Non-pigmented ciliary epithelial cell (primary cell): ENCODE measurements at regions not wholly inside any gene's neighbourhood (a gene's known extent, or its start where the extent isn't known, plus 50 kb on each side); places are given as distances from the start of the nearest gene placed in this dataset.
"Not testable (repeated sequence)": the region's sequence is repeated elsewhere in the genome, so short reads cannot be mapped to it uniquely, and the experiment has no call there.

Experiments used
- DNase-seq: peaks from one replicate; pipeline ENCODE4 v3.0.0-alpha.2; 2010; ENCODE audit warnings: low read depth

DNA sequence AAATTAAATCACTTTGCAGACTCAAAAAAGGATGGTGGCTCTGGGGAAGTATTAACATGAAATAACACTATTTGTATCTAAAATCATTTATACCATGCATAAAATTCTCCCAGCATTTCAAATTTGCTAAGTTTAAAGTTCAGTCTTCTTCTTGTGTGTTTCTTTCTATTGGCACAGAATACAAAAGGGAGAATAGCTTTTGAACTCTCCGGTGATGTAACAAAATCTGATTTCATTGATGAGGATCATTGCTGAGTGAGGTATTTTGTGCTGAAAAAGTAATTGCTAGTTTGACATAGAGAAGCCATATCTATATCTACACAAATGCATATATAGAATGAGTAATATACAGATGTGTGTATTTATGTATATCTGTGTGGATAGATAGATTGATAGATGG is 174.8 kb downstream of the LACC1 start:
- DNase-seq, result no peak

DNA sequence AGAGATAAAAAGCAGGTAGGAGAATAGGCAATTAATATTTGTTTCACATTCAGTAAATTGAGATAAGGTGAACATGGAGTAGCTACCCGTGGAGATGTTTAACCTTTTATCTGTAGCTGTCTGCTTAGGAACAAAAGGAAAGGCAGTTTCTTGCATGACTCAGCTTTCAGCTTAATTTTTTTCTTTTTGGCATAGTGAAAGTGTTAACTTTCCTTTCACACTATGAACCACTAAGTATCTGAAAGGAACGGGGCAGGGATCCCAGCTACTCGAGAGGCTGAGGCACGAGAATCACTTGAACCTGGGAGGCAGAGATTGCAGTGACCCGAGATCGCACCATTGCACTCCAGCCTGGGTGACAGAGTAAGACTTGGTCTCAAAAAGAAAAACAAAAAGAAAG is 176.0 kb downstream of the LACC1 start:
- not testable (repeated sequence) for DNase-seq

DNA sequence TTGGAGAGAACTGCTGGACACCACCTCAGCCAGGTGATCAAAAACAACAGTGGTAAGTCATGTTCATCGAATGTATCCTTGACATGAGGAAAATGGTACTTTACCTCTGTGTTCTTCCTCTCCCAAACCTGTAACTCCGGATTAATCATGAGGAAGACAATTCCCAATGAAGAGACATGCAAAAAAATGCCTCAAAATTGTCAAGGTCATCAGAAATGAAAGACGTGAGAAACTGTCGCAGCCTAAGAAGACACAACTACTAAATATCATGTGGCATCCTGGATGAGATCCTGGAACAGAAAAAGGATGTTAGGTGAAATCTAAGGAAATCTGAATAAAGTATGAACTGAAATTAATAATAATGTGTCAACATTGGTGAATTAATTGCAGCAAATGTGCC is 178.4 kb downstream of the LACC1 start:
- DNase-seq, result no peak

DNA sequence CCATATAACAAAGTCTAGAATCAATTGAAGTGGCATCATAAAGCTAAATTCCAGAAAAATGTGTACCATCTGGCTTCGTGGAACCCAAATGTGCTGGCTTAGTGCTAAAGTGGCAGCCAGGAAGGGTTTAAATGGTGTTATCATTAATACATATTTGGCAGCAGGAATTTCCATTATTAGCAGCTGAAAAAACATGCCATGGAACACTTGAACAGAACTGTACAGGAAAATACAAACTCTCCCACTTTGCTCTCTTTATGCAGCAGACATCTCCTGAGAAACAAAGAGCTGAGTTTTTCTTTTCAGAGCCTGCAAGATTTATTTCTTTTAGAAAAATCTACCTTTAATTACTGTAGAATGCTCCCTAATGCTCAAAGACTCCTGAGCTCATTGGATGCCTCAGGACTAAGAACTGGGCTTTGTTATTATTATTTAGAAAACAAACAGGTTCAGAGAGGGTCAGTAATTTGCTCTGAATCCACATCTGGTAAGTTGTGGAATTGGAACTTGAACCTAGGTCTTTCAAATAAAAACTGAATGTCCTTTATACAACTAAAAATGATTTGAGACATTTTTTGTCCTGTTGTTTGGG is 179.0 kb downstream of the LACC1 start:
- no peak for DNase-seq

DNA sequence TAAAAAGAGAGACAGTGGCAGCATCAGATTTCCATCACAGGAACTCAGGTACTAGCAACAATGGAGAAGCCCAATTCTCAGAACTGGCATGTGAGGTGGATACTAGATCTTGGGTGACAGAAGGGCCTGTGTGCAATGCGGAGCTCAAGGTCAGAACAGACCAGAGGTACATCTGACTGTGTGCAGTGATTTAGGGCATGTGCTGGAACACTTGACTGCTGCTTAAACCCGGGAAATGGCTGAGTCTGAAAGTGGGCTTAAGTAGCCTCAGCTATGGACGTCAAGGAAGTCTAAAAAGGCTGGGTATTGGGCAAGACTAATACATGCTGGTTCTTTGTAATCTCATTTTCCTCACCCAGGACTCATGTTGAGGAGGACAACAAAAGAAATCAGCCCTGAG is 182.2 kb downstream of the LACC1 start:
- no peak for DNase-seq

DNA sequence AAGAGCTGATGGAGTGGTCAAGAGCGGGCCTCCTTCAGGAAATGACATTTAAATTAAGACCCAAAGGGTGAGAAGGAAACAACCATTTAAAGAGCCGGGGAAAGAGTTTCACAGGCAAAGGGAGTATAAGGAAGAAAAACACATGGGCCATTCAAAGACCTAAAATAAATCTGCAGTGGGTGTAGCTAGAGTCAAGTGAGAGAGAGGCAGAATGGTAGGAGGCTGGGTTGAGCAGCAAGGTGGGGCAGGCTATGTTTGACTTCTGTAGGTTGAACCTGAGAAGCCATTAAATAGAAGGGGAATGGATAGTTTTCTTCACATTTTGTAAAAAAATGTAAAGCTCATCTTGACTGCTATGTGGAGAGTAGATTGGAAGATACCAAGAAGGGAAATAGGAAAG is 183.8 kb downstream of the LACC1 start:
- DNase-seq, result no peak

DNA sequence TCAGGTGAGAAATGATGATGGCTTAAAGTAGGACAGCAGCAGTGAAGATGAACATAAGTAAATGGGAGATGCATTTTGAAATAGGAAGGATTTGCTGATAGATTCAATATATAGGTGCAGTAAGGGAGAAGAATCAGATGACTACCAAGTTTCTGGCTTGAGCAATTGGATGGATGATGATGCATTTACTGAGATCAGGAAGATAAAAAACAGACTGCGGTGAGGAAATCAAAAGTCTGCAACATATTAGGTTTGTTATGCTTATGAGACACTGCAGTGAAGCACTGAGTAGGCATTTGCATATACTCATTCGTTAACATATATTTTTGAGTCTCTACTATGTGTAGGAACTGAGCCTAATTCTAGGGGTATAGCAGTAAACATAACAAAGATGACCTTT is 184.2 kb downstream of the LACC1 start:
- no peak for DNase-seq

DNA sequence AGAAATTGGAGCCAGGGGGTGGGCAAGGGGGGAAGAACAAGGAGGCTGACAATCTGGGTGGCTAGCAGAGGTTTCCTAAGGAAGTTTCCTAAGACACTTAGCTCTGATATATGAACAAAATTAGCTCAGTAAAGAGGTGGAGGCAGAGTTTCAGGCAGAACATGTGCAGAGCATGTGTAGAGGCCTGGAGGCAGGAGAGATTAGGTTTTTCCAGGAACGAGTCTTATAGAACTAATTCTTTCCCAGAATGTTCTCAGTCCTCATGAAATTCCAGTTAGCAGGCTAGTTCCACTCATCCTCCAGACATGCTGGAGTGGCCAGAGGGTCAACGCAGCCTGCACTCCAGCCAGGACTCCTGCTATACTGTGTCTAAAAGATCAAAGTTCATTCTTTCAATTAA is 184.7 kb downstream of the LACC1 start:
- DNase-seq, result no peak

DNA sequence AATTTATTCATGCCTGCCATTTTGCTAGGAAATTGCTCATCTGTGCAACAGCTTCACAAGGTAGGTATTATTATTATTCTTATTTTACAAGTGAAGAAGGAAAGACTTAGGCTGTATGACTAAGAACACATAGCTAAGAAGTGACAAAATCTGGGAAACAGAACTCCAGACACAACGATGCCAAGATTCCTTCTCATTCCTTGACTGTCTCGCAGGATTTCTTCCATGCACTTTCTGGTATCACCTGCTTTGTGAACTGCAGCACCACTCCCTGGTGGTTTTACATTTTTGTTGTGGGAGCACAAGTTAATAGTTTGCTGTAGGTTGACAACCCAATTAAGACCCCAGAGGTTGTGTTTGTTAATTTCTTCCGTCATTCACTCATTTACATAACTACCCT is 188.5 kb downstream of the LACC1 start:
- DNase-seq, result peak; percentile 68

DNA sequence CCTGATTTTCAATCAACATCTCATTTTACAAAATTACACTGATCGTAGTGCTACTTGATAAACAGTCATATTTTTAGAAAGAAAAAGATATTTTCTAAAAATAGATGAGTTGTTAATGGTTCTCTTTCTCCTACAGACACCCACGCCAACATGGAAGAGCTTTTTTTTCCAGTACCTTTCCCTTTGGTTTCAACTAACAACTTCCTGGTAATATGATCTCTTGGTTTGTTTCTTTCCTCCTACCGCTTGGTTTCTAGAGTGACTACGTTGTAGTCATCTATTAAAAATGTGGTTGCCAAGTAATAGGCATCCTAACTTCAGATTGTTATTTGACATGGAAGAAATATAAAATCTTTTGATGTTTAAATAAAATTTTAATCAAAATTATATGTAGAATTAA is 189.0 kb downstream of the LACC1 start:
- DNase-seq, result peak; percentile 61

DNA sequence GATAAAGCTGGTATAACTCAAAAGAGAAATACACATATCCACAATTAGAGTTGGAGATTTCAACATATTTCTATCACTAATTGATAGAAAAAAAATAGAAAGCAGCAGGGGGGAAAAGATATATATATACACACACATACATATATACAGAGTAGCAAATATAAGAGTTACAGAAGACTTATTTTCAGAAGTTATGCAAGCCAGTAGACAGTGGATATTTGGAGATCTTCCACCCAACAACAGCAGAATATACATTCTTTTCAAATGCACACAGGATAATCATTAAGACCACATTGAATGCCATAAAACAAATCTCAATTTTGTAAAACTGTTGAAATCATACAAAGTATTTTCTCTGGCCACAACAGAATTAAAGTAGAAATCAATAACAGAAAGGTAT is 192.8 kb downstream of the LACC1 start:
- DNase-seq, result no peak

DNA sequence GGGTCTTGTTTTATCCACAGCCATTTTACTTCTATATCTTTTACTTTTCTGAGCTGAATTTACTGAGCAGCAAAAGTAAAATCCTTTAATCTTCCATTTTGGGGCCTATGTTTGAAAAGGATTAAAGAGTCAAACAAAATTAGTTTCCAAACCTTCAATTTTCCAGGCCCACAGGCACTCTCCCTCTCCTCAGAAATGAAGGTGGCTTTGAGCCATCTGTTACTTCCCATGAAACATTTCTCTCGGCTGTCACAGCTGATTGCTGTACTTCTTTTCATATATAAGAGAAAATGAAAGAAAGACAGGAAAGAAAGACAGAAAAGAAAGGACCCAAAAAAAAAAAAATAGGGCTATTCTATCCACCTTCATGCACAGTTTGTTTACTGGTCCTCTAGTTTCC is 194.9 kb downstream of the LACC1 start:
- DNase-seq, result no peak

DNA sequence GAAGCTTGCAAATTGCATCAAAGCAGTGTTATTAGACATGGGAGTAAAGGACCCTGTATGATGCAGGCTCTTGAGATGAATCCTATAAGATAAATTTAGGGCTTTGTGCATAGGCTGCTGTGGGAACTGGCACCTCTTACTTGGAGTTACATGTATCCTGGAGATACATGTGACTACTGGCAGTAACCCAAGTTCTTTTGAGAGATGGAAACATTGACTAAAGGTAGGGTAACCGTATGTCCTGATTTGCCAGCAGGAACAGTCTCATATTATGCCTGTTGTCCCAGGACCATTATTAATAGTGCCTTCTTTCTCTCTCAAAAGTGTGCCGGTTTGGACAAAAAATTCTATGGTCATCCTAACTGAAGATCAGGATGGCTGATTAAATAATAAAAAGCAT is 195.4 kb downstream of the LACC1 start:
- no peak for DNase-seq

DNA sequence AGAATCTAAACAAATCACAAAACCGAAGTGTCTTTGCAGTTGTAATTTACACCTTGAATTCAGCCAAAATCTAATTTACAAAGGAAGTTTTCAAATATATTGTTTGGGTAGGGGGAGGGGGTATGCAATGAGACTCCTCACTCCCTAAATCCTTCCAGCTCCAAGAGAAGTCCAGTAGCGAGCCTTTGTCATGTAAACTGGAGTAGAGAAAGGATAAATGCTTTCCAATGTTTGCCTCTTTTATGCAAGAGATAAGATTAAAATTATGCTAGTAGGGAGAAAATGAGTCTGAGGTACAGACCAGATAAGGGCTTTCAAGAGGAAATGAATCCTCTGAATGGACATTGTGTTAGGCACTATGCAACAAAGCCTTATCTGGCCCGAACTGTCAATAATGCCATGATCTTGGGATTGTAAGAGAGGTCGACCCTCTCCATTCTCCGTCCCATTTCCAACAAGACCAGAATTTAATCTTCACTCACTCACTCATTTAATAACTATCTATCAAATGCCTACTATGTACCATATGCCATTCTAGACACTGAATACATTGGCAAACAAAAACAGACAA is 199.2 kb downstream of the LACC1 start:
- no peak for DNase-seq

DNA sequence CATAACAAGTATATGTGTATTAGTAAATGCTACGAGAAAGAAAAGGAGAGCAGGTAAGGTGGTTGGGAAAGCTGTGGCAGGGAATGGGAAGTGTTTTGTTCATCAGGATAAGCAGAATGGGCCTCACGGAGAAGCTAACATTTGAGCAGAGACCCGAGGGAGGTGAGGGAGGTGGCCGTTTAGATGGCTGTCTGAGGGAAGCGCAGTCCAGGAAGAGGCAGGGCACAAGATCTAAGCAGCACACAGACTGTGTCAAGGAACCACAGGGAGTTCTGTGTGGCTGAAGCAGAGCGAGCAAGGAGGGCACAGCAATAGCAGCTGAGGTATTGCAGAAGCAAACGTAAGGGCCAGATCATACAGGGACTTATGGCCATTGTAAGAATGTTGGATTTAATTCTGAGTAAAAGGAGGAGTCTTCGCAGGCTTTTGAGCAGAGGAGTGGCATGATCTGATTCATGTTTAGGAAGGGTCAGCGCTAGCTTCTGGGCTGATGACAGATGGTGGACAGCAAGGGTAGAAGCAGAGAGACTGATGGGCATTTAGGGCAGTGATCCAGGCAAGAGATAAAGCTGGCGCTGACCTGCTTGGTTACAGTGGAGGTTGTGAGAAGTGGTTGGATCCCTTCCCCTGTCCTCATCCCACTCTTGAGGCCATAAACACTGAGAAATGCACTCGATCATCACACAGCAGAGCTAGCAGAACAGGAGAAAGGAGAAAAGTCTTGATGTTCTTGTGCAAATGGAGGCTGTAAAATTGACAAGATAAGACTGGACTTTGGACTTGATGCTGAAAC is 199.9 kb downstream of the LACC1 start:
- DNase-seq, result no peak

DNA sequence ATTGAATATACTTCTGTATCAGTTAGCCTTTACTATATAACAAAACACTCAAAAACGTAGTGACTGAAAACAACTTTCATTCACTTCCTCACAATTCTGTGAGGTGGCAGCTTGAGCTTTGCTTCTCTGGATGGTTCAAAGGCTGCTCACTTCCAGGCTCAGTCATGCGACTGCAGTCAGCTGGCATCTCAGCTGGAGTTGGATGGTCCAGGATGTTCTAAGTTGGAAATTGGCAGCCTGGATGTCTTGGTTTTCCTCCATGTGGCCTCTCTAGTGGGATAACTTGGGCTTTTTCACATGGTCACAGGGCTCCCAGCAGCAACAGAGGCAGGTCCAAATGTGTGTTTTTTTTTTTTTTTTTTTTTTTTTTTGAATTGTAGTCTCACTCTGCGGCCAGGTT is 204.4 kb downstream of the LACC1 start:
- no peak for DNase-seq

DNA sequence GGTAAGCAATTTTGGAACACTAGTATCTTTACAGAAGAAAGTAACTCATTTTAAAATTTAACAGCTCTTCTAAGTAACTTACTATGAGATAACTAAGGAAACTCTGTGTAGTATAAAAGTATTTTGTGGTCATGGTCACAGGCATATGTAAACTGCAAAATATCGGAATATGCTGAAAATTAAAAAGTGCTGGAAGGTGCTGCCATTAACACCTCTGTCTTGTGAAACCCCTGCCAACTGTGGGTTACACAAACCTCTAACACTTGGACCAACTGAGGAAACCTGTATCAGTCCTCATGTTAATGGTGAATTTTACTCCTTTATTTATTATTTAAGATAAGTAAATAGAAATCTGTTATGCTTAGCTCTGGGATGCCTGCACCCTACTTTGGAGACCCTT is 206.7 kb downstream of the LACC1 start:
- no peak for DNase-seq

DNA sequence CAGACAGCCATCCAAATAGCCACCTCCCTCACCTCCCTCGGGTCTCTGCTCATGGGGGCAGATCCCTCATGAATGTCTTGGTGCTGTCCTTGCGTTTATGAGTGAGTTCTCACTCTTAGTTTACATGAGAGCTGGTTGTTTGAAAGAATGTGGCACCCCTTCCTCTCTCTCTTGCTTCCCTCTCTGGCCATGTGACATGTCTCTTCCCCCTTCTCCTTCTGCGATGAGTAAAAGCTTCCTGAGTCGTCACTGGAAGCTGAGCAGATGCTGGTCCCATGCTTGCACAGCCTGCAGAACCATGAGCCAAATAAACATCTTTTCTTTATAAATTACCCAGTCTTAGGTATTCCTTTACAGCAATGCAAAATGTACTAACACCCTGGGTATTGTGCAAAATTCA is 208.7 kb downstream of the LACC1 start:
- no peak for DNase-seq

DNA sequence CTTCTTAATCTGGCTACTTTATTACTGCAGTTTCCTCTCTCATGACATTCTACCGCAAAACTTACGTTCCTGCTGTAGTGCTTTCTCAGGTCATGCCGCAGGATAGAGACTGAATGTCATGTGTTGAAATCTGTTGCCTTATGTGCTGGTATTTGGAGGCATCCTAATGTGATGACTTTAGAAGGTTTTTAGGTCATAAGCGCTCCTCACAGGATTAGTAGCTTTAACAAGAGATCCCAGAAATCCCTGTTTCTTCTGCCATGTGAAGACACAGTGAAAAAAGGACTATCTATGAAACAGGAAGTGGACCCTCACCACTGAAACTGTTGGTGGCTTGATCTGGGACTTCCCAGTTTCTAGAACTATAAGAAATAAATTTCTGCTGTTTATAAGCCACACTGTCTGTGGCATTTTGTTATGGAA is 209.3 kb downstream of the LACC1 start:
- no peak for DNase-seq

DNA sequence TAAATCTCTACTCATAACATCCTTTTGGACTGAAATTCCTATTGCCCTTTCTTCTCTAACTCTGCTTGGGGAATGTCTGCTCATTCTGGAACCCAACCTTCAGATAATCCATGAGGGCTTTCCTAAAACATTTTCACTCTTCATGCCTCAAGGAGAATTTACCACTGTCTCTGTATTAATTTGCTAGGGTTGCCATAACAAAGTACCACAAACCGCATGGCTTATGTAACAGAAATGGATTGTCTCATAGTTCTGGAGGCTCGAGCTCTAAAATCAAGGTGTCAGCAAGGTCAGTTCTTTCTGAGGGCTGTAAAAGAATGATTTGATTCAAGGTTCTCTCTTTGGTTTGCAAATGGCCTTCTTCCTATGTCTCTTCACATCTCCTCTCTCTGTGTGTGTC is 209.7 kb downstream of the LACC1 start:
- DNase-seq, result no peak

DNA sequence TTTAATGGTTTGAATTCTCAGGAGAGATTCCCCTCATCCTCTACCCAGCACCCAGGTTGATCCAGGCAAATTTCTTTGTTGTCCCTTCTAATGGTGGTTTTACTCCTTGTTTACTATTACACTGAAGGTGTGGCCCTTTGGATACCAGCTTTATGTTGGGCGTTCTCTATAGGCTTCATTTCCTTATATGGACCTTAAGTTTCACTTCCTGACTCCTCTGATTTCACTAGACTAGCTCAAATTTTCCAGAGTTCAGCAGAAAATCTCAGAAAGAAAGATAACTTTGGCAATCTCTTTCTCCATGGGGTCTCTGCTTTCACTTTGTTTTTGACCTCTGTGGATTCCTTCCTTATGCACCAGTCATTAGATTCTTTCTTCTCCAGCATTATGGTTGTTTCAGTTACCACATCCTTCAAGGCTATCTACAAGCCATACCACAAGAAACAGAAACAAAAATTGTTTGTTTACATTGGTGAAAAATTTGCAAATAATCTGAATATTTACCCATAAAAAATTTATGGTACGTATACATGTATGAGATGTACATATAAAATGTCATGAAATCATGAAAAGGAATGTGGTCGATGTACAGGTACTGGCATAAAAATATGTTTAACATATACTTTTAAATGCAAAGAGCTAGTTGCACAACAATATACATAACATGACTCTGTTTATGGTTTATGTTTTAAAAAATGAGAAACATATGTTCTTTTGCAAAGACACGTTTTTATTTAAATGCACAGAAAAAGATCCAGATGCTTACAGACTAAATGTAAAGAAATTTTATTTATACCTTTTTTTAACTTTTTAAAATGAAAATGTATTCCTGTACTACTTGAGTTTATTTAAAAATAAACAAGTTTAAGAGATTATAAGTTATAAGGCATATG is 212.6 kb downstream of the LACC1 start:
- DNase-seq, result no peak
